SU-DHL-6 (cell line): ENCODE measurements at regions not wholly inside any gene's neighbourhood (a gene's known extent, or its start where the extent isn't known, plus 50 kb on each side); places are given as distances from the start of the nearest gene placed in this dataset.

Source experiments
- EZH2phosphoT487 ChIP-seq: fragments of 200-600 bp; sonication (generic), shearing (Covaris generic); conservative IDR thresholded peaks from 2 replicates; pipeline ENCODE4 v1.6.1; 2018; ENCODE audit warnings: mild to moderate bottlenecking, antibody characterized with exemption, low read length, moderate library complexity, mixed read lengths
- TF ChIP-seq, protein P1 (sequence below): fragments of 200-600 bp; sonication (generic); IDR thresholded peaks from one replicate; pipeline ENCODE4 v1.5.1; 2017; ENCODE audit warnings: antibody characterized with exemption, mild to moderate bottlenecking, low read length, moderate library complexity; ENCODE audit not compliant: insufficient read depth, poor library complexity, severe bottlenecking

- TF ChIP-seq, protein P1, sequence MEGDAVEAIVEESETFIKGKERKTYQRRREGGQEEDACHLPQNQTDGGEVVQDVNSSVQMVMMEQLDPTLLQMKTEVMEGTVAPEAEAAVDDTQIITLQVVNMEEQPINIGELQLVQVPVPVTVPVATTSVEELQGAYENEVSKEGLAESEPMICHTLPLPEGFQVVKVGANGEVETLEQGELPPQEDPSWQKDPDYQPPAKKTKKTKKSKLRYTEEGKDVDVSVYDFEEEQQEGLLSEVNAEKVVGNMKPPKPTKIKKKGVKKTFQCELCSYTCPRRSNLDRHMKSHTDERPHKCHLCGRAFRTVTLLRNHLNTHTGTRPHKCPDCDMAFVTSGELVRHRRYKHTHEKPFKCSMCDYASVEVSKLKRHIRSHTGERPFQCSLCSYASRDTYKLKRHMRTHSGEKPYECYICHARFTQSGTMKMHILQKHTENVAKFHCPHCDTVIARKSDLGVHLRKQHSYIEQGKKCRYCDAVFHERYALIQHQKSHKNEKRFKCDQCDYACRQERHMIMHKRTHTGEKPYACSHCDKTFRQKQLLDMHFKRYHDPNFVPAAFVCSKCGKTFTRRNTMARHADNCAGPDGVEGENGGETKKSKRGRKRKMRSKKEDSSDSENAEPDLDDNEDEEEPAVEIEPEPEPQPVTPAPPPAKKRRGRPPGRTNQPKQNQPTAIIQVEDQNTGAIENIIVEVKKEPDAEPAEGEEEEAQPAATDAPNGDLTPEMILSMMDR, result no peak
- TF ChIP-seq EZH2phosphoT487, result no peak
Measured at GRCh38 chr6:40042232-40042631, 108.0 kb upstream of the MOCS1 start.
